Neutrophil (primary cell): ENCODE measurements at regions not wholly inside any gene's neighbourhood (a gene's known extent, or its start where the extent isn't known, plus 50 kb on each side); places are given as distances from the start of the nearest gene placed in this dataset.
"Not testable (repeated sequence)": the region's sequence is repeated elsewhere in the genome, so short reads cannot be mapped to it uniquely, and the experiment has no call there.

Experiments
- H3K27ac ChIP-seq: fragments of 200-600 bp; sonication (generic); 2 replicates; pipeline ENCODE4 v1.5.1; 2016; ENCODE audit warnings: mild to moderate bottlenecking, moderate library complexity
- H3K27me3 ChIP-seq: fragments of 200-600 bp; sonication (generic); 2 replicates; pipeline ENCODE4 v1.6.0; 2016; ENCODE audit warnings: mild to moderate bottlenecking
- H3K36me3 ChIP-seq: fragments of 200-600 bp; sonication (generic); 2 replicates; pipeline ENCODE4 v1.5.1; 2017
- H3K4me1 ChIP-seq, 2 experiments: fragments of 200-600 bp in 1 of 2; sonication (generic) in 1 of 2; 1 replicate in 1 of 2; 2 replicates in 1 of 2; pipeline versions ENCODE4 v1.5.1 to v1.6.1; 2013 to 2016; ENCODE audit warnings: low read depth in 1 of 2, low read length in 1 of 2, mild to moderate bottlenecking in 1 of 2, moderate library complexity in 1 of 2; ENCODE audit not compliant: control insufficient read depth in 1 of 2, insufficient read depth in 1 of 2
- H3K4me3 ChIP-seq, 2 experiments: fragments of 200-600 bp in 1 of 2; sonication (generic) in 1 of 2; 1 replicate in 1 of 2; 2 replicates in 1 of 2; pipeline ENCODE4 v1.5.1; 2013 to 2016; ENCODE audit warnings: low read depth in 1 of 2, low read length in 1 of 2, mild to moderate bottlenecking in 1 of 2, moderate library complexity in 1 of 2
- H3K9me3 ChIP-seq: fragments of 200-600 bp; sonication (generic); 2 replicates; pipeline ENCODE4 v1.5.1; 2016
- CTCF ChIP-seq: fragments of 200-600 bp; sonication (generic); IDR thresholded peaks from 2 replicates; pipeline ENCODE4 v1.5.1; 2016; ENCODE audit warnings: antibody characterized with exemption

- H3K27me3 ChIP-seq, result no peaks in the 10 kb centered on the region
- H3K36me3 ChIP-seq, result no peaks in the 10 kb centered on the region
- H3K4me3 ChIP-seq, result no peak overlapping the region
- no peaks in the 10 kb centered on the region for H3K9me3 ChIP-seq
- no peaks in the 10 kb centered on the region for H3K4me1 ChIP-seq
- no peak overlapping the region for H3K27ac ChIP-seq
- no peak for TF ChIP-seq CTCF
These were observed 94.5 kb upstream of the FOXQ1 start for GRCh38 chr6:1217396-1217795.

DNA sequence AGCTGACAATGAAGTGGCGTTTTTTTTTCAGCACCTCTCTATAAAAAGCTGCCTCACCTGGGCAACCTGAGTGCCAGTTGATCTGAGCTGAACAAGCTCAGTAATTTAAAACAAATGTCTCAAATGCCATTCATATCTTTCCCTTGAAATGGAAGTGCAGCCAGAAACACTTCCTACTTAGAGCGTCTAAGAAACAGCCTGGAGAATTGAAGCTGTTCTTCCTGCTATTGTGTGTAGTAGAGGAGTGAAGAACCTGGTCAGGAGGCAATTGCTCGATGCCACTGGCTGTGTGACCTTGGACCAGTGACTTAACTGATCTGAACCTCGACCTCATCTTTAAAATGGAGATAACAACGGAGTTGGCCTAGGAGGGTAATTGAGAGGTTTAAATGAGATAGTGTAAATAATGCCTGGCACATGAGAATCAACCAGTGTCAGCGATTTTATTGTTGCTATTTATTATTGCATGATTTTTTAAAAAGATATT is 95.4 kb upstream of the FOXQ1 start:
- no peaks in the 10 kb centered on the region for H3K9me3 ChIP-seq
- H3K4me3 ChIP-seq, result no peak overlapping the region
- peaks cover 8% of the 10 kb centered on the region for H3K27me3 ChIP-seq
- H3K4me1 ChIP-seq, result no peaks in the 10 kb centered on the region
- H3K27ac ChIP-seq, result no peak overlapping the region
- H3K36me3 ChIP-seq, result no peaks in the 10 kb centered on the region
- TF ChIP-seq CTCF, result no peak

- Histone ChIP-seq H3K27me3 (peaks cover 12% of the 10 kb centered on the region), H3K36me3 (no peaks in the 10 kb centered on the region), H3K4me3 (no peak overlapping the region), H3K9me3 (no peaks in the 10 kb centered on the region), H3K4me1 (no peaks in the 10 kb centered on the region), H3K27ac (no peak overlapping the region)
- no peak for TF ChIP-seq CTCF
These were observed 95.9 kb upstream of the FOXQ1 start for GRCh38 chr6:1215884-1216487.

GRCh38 chr6:1215023-1215422 is 96.9 kb upstream of the FOXQ1 start:
- Histone ChIP-seq H3K4me1 (no peaks in the 10 kb centered on the region), H3K27ac (no peak overlapping the region), H3K4me3 (no peak overlapping the region), H3K9me3 (no peaks in the 10 kb centered on the region), H3K27me3 (peaks cover 12% of the 10 kb centered on the region), H3K36me3 (no peaks in the 10 kb centered on the region)
- no peak for TF ChIP-seq CTCF

DNA sequence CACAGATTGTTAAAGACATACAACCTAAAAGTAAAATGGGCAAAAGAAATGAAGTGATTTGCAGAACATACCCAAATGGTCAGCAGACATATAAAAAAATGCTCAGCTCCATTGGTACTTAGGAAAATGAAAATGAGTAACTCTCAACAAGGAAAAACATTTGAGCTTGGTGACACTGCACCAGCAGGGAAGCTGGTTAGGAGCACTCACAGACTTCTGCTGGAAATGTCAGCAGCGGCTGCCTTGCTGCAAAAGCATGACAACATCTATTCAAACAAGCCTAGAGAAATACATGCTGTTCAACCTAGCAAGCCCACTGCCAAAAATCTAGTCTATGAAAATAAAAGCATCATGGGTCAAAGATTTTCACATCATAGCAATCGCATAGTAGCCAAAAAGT is 99.0 kb upstream of the FOXQ1 start:
- Histone ChIP-seq H3K4me3 (no peak overlapping the region), H3K27me3 (peaks cover 19% of the 10 kb centered on the region), H3K27ac (no peak overlapping the region), H3K9me3 (no peaks in the 10 kb centered on the region), H3K4me1 (no peaks in the 10 kb centered on the region), H3K36me3 (no peaks in the 10 kb centered on the region)
- TF ChIP-seq CTCF, result no peak

- not testable (repeated sequence) for H3K4me1 ChIP-seq, H3K36me3 ChIP-seq, H3K9me3 ChIP-seq, H3K4me3 ChIP-seq, H3K27ac ChIP-seq
- peaks cover 19% of the 10 kb centered on the region for H3K27me3 ChIP-seq
These were observed 99.8 kb upstream of the FOXQ1 start for GRCh38 chr6:1212138-1212537.

GRCh38 chr6:1210631-1211030 is 101.3 kb upstream of the FOXQ1 start:
- H3K4me3 ChIP-seq, H3K27ac ChIP-seq, H3K36me3 ChIP-seq, H3K4me1 ChIP-seq, H3K9me3 ChIP-seq: not testable (repeated sequence)
- peaks cover 19% of the 10 kb centered on the region for H3K27me3 ChIP-seq
